ENCODE measurements at regions not wholly inside any gene's neighbourhood (a gene's known extent, or its start where the extent isn't known, plus 50 kb on each side); places are given as distances from the start of the nearest gene placed in this dataset.

DNA sequence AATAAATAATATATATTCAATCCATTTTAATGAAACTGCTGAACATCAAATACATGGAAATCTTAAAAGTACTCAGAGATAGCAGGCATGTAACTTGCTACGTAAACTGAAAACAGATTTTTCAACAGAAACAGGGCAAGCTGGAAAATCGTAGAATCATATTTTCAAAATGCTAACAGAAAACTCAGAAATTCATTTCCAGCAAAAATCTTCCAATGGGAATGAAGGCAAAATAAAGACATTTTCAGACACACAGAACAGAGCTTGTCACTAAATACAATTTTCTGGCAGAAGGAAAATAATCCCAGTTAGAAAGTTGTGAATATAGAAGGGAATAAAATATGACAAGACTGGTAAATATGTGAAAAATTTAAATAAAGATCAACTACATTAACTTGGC is 419.9 kb upstream of the ZFP42 start:
- TF ChIP-seq CTCF (IDR thresholded peaks at IDR 0.05; ENCODE audit: low read depth, low read length, missing control alignments) = no peak
- no peak overlapping the region for H3K4me3 ChIP-seq (replicated peaks; ENCODE audit: low read depth, low read length)
- DNase-seq (ENCODE audit: extremely low read depth, low read depth) = no peak

GRCh38 chr4:187576751-187577150 is 418.8 kb upstream of the ZFP42 start:
- H3K4me3 ChIP-seq (replicated peaks; ENCODE audit: low read depth, low read length) = no peak overlapping the region
- DNase-seq (ENCODE audit: extremely low read depth, low read depth) = no peak
- no peak for TF ChIP-seq CTCF (IDR thresholded peaks at IDR 0.05; ENCODE audit: low read depth, low read length, missing control alignments)

DNA sequence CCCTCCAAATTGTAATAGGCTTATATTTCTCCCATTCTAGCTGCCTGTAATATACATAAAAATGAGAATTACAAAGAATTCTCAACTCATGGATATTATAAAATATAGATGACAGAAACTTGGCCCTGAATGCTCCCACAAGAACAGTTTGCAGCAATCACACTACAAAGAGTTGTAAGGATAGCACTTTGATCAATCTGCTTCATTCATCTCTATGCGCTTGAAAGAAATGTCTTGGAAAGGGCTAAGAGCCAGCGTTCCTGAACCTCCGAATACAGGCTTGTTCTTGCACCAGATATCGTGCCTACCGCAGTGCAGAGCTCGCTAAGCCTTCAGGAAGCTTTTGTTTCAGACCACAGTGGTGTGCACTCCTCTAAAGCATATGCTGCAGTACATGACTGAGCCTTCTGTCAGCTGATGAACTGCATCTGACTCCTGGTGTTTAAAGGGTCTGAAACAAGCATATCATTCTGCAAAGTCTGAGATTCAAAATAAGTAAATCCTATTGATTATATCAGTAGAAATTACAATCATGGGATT is 417.6 kb upstream of the ZFP42 start:
- no peak overlapping the region for H3K4me3 ChIP-seq (replicated peaks; ENCODE audit: low read depth, low read length)
- DNase-seq (ENCODE audit: extremely low read depth, low read depth) = no peak
- TF ChIP-seq CTCF (IDR thresholded peaks at IDR 0.05; ENCODE audit: low read depth, low read length, missing control alignments) = no peak

GRCh38 chr4:187586892-187587291 is 408.7 kb upstream of the ZFP42 start:
- H3K4me3 ChIP-seq (replicated peaks; ENCODE audit: low read depth, low read length) = no peak overlapping the region
- no peak for TF ChIP-seq CTCF (IDR thresholded peaks at IDR 0.05; ENCODE audit: low read depth, low read length, missing control alignments)
- no peak for DNase-seq (ENCODE audit: extremely low read depth, low read depth)

DNA sequence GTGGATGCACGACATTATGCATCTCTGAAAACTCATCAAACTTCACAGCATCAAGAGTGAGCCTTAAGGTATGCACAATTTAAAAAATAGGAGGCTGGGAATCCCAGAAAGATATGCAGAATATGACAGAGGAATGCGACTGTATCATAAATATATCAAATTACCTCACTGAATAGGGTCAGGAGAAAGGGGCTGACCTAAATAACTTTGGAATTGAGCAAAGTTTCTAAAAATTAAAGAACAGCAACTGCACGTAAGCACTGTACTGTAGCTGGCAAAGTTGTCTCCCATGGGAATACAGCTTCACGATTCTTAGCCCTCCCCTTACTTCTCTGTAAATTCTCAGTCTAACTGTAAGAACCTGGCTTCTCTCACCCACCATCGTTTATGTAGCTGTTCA is 397.4 kb upstream of the ZFP42 start:
- TF ChIP-seq CTCF (IDR thresholded peaks at IDR 0.05; ENCODE audit: low read depth, low read length, missing control alignments) = no peak
- H3K4me3 ChIP-seq (replicated peaks; ENCODE audit: low read depth, low read length) = no peak overlapping the region
- no peak for DNase-seq (ENCODE audit: extremely low read depth, low read depth)

GRCh38 chr4:187602339-187603092 is 393.1 kb upstream of the ZFP42 start:
- no peak for TF ChIP-seq CTCF (IDR thresholded peaks at IDR 0.05; ENCODE audit: low read depth, low read length, missing control alignments)
- DNase-seq (ENCODE audit: extremely low read depth, low read depth) = no peak
- no peak overlapping the region for H3K4me3 ChIP-seq (replicated peaks; ENCODE audit: low read depth, low read length)
